ENCODE measurements at regions not wholly inside any gene's neighbourhood (a gene's known extent, or its start where the extent isn't known, plus 50 kb on each side); places are given as distances from the start of the nearest gene placed in this dataset.
A peak's percentile ranks its signal among the peaks of the same experiment; 100 is the strongest.
"Not testable (repeated sequence)": the region's sequence is repeated elsewhere in the genome, so short reads cannot be mapped to it uniquely, and the experiment has no call there.

GRCh38 chr14:53448682-53449081 lies 295.6 kb upstream of the DDHD1 start:
- no peak for DNase-seq

DNA sequence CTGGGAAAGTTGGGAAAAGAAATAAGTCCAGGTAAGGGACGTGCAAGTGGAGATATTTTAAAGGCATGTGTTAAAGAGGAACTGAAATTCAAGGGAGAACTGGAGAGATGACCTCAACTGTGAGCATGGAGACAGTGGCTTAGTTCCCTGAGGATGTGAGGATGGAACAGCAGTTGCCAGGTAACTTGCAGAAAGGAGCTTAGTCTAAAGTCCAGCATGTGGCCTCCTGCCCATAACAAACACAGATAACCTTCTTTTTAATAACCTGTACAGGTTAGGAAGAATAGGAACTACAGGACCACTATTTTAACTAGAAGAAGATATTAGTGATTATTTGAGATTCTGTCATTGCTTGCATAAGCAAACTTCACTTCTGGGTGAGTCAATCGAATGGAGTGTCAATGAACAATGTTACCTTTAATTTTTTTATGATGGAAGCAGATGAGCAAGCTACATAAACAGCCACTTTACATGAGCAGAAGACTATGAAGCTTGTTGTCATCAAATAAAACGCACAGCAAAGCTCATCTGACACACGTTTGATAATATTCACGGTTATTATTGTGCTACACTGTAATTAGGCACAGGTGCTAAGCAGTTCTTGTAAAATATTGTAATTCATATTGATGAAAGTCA lies 291.7 kb upstream of the DDHD1 start:
- no peak for DNase-seq

- no peak for DNase-seq
These were observed 288.7 kb upstream of the DDHD1 start for GRCh38 chr14:53441789-53442188.

- no peak for DNase-seq
These were observed 284.7 kb upstream of the DDHD1 start for GRCh38 chr14:53437858-53438257.

DNA sequence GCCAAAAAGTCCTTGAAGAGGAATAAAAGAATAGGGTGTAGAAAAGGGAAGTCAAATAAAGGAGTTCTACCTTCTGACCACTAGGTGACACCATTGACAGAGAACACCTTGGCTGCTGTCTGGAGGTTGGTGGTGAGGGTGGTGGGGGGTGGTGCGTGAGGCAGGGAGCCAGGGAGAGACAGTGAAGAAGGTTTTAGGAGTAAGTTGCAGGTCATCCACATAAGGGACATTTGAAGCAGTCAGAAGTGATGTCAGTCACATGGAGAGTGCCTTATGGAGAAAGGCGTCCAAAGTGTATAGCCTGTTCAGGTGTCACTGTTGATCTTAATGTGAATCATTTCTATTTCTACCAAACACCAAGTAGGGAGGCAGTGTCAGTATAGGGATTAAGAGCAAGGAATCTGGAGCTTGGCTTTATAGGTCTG lies 279.3 kb upstream of the DDHD1 start:
- peak; percentile 10 for DNase-seq

- DNase-seq = no peak
These were observed 277.7 kb upstream of the DDHD1 start for GRCh38 chr14:53430870-53431269.

- no peak for DNase-seq
These were observed 259.9 kb upstream of the DDHD1 start for GRCh38 chr14:53412819-53413675.

DNA sequence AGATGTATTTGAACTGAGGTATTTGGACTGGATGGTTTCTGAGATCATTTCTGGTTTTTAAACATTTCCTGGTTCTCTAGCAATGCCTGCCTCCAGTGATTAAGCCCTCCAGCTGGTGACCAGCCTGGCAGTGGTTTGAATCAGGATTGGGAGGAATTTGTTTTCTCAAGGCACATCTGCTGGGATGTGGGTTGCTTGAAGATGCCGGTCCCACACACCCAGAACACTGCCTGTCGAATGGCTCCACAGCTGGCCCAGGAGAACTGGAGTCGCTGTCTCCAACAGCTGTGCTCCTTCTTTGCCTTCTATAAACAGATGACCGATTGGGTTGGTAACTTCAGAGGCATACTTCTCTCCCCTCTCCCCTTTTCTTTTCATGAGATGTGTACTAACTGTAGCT lies 258.0 kb upstream of the DDHD1 start:
- no peak for DNase-seq

- DNase-seq = no peak
These were observed 256.8 kb upstream of the DDHD1 start for GRCh38 chr14:53409969-53410368.

GRCh38 chr14:53409289-53409688 lies 256.2 kb upstream of the DDHD1 start:
- DNase-seq = no peak

- DNase-seq = no peak
These were observed 255.2 kb upstream of the DDHD1 start for GRCh38 chr14:53408175-53408879.

DNA sequence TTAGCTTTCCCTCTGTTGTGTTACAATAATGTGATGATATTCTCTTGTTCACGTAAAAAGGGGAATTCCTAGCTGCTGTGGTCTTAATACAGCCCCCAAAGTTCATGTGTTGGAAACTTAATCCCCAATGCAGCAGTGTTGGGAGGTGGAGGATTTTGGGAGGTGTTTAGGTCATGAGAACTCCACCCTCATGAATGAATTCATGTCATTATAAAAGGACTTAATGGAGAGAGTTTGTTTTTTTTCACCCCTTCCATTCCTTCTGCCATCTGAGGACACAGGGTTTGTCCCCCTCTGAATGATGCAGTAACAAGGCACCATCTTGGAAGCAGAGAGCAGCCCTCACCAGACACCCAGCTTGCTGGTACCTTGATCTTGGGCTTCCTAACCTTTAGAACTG lies 253.4 kb upstream of the DDHD1 start:
- DNase-seq = no peak

- DNase-seq = no peak
These were observed 248.5 kb upstream of the DDHD1 start for GRCh38 chr14:53401646-53402045.

DNA sequence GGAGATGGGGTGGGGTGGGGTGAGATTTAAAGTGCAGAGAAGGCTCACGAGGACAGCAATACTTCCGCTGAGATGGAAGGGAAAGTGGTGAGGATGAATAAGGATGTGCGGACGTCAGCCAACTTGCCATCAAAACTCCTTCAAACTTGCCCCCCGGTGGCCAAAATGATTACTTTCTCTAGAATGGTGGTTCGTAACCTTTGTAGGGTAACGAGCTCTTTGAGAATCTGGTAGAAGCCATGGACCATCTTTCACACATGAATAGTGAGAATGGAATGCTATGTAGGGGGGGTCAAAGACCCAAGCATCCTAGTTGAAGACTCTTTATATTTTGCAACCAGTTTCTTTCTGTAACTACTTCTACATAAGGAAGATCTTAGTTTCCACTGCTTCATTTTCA lies 245.9 kb upstream of the DDHD1 start:
- DNase-seq = no peak

DNA sequence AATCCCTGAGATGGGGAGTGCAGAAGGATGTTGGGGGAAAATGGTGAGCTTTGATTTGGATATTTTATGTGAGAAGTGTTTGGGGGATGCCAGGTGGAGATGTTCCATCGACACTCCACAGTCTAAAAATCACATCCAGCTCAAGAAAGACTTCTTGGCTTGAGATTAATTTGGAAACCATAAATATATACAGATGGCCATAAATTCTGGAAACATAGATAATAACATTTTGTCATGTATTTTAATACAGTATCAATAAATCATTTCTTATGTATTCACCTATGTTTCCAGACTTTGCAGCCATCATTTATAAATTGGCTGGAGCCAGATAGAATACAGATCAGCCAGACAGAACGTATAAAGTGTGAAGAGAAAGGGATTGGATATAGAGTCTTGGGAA lies 245.5 kb upstream of the DDHD1 start:
- DNase-seq = no peak

GRCh38 chr14:53395267-53395666 lies 242.1 kb upstream of the DDHD1 start:
- not testable (repeated sequence) for DNase-seq

DNA sequence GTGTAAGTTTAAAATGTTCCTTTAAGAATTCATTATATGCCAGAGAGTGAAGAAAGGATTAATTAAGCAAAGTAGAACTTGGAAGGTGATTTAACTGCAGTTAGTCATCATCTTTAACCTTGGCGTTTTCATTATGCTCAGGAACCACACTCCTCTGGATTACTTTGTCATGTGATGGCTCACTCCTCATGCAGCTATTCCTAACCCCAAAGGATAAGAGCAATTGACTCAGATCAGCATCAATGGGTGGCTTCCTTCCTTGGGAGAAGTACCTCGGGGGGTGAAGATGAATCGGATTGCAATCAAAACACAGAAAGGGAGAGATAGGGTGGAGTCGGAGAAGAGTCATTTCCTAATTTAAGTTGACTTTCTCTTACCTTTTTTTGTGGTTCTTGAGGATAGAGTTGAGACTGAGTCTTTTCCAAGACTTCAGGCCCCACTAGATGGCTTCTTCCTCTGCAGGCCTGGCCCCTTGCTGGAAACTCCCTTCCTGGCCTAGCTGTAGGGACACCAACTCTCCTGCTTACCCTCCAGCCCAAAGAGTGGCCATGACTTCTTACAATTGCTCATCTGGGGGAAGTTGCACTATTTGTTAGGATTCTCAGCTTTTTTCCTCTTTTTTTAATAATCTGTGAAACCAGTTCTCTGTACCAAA lies 238.6 kb upstream of the DDHD1 start:
- no peak for DNase-seq

GRCh38 chr14:53391156-53391555 lies 238.0 kb upstream of the DDHD1 start:
- DNase-seq = no peak

DNA sequence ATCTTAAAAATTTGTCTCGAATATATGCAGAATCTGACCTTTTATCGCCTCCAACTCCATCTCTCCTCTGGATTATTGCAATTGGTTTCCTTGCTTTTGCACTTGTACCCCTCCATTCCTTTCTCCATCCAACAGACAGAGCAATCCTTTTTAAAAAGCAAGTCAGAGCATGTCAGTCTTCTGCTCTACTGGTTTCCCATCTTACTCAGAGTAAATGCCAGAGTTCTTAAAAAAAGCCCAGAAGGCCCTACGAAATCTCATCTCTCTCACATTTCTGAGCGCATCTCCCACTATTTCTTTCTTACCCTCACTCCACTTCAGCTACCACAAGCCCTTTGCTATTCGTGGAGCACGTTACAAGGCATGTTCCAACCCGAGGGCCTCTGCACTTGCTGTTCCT lies 236.9 kb upstream of the DDHD1 start:
- DNase-seq = no peak

DNA sequence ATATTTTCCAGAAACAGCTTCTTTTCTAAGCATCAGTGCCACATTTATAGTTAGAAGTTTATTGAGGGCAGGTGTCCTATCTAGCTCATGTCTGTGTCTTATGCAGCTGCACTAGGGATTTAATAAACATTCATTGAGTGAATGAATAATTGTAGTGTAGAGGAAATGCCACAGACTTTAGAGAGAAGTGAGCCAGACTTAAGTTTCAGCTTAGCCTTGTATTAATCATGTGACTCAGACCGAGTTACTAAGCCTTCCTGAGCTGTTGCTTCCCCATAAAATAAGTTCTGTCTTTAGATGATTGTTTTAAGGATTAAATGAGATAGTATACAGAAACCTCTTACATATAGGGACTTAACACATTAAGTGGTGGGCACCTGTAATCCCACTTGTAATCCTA lies 236.1 kb upstream of the DDHD1 start:
- no peak for DNase-seq

DNA sequence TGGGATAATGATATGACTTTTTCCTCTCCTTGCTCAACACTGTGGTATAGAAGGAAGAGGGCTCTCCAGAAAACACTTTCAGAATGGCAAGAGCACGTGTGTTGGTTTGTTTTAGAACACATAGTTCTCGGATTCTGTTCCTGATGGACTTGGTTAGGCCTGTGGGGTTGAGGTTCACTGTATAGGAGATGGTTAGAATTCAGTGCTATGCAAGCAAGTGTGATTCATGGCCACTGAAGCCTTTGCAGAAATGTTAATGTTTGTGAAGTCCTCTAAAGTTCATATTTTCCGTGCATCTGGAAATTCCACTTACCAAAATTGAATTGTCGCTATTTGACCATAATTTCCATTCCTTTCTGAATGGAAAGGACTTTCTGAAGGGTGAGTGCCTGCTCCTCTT lies 233.2 kb upstream of the DDHD1 start:
- no peak for DNase-seq

GRCh38 chr14:53384536-53384935 lies 231.4 kb upstream of the DDHD1 start:
- DNase-seq = no peak

- DNase-seq = no peak
These were observed 230.9 kb upstream of the DDHD1 start for GRCh38 chr14:53384073-53384472.
